HCT116 (cell line): ENCODE measurements at regions not wholly inside any gene's neighbourhood (a gene's known extent, or its start where the extent isn't known, plus 50 kb on each side); places are given as distances from the start of the nearest gene placed in this dataset.

Source experiments
- CTCF ChIP-seq, 3 experiments: fragments of 200-600 bp in 1 of 3; sonication (generic) in 1 of 3; IDR thresholded peaks in 2 of 3; conservative IDR thresholded peaks in 1 of 3; 2 replicates each; pipeline ENCODE4 v1.5.1; 2012 to 2017; ENCODE audit warnings: low read depth in 2 of 3, low read length in 2 of 3, antibody characterized with exemption in 1 of 3, borderline replicate concordance in 1 of 3, control low read depth in 1 of 3, mild to moderate bottlenecking in 1 of 3, mixed read lengths in 1 of 3, mixed run types in 1 of 3, moderate library complexity in 1 of 3; ENCODE audit not compliant: insufficient read depth in 1 of 3
- EZH2 ChIP-seq: fragments of 200-600 bp; sonication (generic); IDR thresholded peaks from 2 replicates; pipeline ENCODE4 v1.6.1; 2017; ENCODE audit warnings: antibody characterized with exemption, mixed run types
- MAX ChIP-seq: IDR thresholded peaks from 2 replicates; pipeline ENCODE4 v1.6.1; 2012
- POLR2A ChIP-seq: IDR thresholded peaks from 2 replicates; pipeline ENCODE4 v1.7.0; 2011; ENCODE audit warnings: borderline replicate concordance; ENCODE audit not compliant: insufficient read depth, insufficient read length; ENCODE audit errors: extremely low read depth
- RAD21 ChIP-seq: IDR thresholded peaks from 2 replicates; pipeline ENCODE4 v1.6.1; 2012; ENCODE audit warnings: low read depth, mild to moderate bottlenecking
- REST ChIP-seq: IDR thresholded peaks from 2 replicates; pipeline ENCODE4 v1.6.1; 2012; ENCODE audit warnings: low read depth
- ZNF274 ChIP-seq: fragments of 200-500 bp; sonication (Bioruptor generic); IDR thresholded peaks from 2 replicates; pipeline ENCODE4 v1.6.1; 2014; ENCODE audit warnings: mild to moderate bottlenecking, low read depth, low read length, inconsistent platforms

- TF ChIP-seq POLR2A (no peak), CTCF (IDR thresholded peaks at IDR 0.05 in 2 of 3, conservative IDR thresholded peaks at IDR 0.05 in 1 of 3; ENCODE audit: borderline replicate concordance in 1 of 3, insufficient read depth in 1 of 3, low read depth in 2 of 3, low read length in 2 of 3) (no peak), MAX (no peak), EZH2 (no peak), ZNF274 (no peak), RAD21 (no peak), REST (no peak)
Observed at GRCh38 chr6:144744720-144745119, 459.6 kb downstream of the UTRN start.
